ENCODE measurements at regions not wholly inside any gene's neighbourhood (a gene's known extent, or its start where the extent isn't known, plus 50 kb on each side); places are given as distances from the start of the nearest gene placed in this dataset.

DNA sequence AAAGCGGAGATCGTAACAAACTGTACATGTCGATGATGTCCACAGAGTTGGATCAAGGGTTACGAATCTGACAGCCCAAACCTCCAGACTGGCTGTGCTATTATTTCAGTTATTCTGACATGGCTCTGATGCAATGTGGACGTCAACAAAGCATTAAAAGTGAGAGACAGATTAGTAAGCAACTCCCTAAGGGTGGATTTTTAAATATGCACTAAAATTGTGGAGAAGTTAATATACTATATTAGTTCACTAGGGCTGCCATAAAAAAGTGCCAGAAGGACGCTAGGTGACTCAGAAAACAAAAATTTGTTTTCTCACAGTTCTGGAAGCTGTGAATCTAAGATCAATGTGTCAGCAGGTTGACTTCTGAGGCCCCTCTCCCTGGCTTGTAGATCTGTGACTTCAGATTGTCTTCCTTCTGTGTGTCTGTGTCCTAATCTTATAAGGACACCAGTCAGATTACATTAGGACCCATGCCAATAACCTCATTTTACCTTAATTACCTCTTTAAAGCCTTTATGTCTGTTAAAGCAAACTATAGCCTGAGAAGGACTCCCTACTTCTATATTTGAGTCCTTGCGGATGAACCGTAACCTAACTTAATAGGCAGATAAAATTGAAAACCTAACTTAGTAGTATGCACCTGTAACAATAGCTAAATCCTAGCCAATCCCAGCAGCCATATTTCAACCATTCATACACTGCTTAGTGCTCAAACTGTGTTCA is 66.0 kb upstream of the BACH1 start:
- TF ChIP-seq EZH2phosphoT487 (IDR thresholded peaks at IDR 0.05; ENCODE audit: insufficient read depth, low read depth) (no peak), EZH2 (IDR thresholded peaks at IDR 0.05; ENCODE audit: insufficient read depth, poor library complexity, severe bottlenecking) (no peak)

All from GM23248 (cell line).